ENCODE measurements at regions not wholly inside any gene's neighbourhood (a gene's known extent, or its start where the extent isn't known, plus 50 kb on each side); places are given as distances from the start of the nearest gene placed in this dataset.

DNA sequence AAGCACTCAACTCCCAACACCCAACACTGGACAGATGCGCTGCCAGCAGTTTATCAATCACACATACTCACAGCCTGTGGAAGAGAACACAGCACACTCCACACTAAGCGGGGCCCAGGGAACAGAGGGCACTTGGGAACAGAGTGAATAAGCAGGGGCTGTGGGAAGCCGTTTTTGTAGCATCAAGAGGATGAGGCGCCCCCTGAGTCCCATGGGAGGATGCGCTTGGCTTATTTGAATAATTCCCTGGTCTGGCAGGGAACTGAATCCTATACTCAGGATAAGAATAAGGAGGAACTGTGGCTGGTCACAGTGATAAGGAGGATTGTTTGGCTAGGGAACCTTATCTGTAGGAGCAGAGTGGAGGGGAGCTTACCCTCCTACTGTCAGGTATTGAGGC lies 96.1 kb upstream of the DNAH5 start:
- Histone ChIP-seq H3K27me3 (ENCODE audit: insufficient read depth) (no peaks in the 10 kb centered on the region), H3K4me2 (no peak overlapping the region), H3K27ac (ENCODE audit: low read depth) (no peak overlapping the region), H3K79me2 (replicated peaks; ENCODE audit: insufficient read depth) (no peaks in the 10 kb centered on the region), H4K20me1 (replicated peaks; ENCODE audit: insufficient read depth) (no peaks in the 10 kb centered on the region), H3K4me3 (no peak overlapping the region), H3K9me2 (ENCODE audit: insufficient read depth) (no peaks in the 10 kb centered on the region), H3F3A (replicated peaks; ENCODE audit: low read depth) (no peaks in the 10 kb centered on the region), H3K4me1 (ENCODE audit: insufficient read depth) (peaks cover 19% of the 10 kb centered on the region), H2AFZ (no peak overlapping the region), H3K36me3 (ENCODE audit: insufficient read depth) (no peaks in the 10 kb centered on the region)
- ATAC-seq = no peak
- H3K4me1 Mint-ChIP-seq = peaks cover 40% of the 10 kb centered on the region
- DNase-seq (ENCODE audit: low spot score) = peak; percentile 36
- H3K36me3 Mint-ChIP-seq (ENCODE audit: low read depth) = no peaks in the 10 kb centered on the region; the same call in 2 of the 3 replicates
- TF ChIP-seq, protein P1, sequence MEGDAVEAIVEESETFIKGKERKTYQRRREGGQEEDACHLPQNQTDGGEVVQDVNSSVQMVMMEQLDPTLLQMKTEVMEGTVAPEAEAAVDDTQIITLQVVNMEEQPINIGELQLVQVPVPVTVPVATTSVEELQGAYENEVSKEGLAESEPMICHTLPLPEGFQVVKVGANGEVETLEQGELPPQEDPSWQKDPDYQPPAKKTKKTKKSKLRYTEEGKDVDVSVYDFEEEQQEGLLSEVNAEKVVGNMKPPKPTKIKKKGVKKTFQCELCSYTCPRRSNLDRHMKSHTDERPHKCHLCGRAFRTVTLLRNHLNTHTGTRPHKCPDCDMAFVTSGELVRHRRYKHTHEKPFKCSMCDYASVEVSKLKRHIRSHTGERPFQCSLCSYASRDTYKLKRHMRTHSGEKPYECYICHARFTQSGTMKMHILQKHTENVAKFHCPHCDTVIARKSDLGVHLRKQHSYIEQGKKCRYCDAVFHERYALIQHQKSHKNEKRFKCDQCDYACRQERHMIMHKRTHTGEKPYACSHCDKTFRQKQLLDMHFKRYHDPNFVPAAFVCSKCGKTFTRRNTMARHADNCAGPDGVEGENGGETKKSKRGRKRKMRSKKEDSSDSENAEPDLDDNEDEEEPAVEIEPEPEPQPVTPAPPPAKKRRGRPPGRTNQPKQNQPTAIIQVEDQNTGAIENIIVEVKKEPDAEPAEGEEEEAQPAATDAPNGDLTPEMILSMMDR (conservative IDR thresholded peaks at IDR 0.05; ENCODE audit: low read depth in 2 of 2) = peak; percentile 7 to 20; a peak in 1 of 4 replicates
- TF ChIP-seq NANOG (IDR thresholded peaks at IDR 0.05; ENCODE audit: borderline replicate concordance) (no peak), EZH2 (IDR thresholded peaks at IDR 0.05; ENCODE audit: low read depth, unreplicated experiment) (no peak), ZNF331 (CRISPR knock-in tag; IDR thresholded peaks at IDR 0.05; ENCODE audit: low read depth) (no peak), JUNB (IDR thresholded peaks at IDR 0.05; ENCODE audit: unreplicated experiment) (no peak)
- no peaks in the 10 kb centered on the region for H3K9me3 Mint-ChIP-seq
- H3K27me3 Mint-ChIP-seq (ENCODE audit: insufficient read depth, low read depth, poor library complexity) = peaks cover 17% of the 10 kb centered on the region
- H3K4me3 Mint-ChIP-seq = no peak overlapping the region
- no peak overlapping the region for H3K27ac Mint-ChIP-seq

DNA sequence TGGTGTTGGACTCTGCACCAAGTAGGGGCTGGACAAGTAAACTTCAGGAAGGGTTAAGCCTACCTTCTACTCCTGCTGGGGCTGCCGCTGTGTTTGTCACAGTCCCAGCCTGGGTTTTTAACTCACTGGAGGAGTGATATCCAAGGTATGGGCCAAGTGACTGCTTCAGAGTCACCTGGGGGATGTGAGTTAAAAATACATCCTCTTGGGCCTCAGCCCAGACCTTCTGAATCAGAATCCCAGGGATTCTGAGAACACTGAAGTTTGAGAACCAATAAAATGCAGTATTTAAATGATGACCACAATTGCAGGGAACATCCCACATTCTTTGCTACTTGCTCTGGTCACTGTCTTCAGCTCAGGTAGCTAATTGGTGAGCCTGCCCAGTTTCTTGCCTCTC lies 95.1 kb upstream of the DNAH5 start:
- Histone ChIP-seq H3K4me1 (ENCODE audit: insufficient read depth) (peaks cover 29% of the 10 kb centered on the region), H3K4me2 (no peak overlapping the region), H2AFZ (no peak overlapping the region), H4K20me1 (replicated peaks; ENCODE audit: insufficient read depth) (no peaks in the 10 kb centered on the region), H3F3A (replicated peaks; ENCODE audit: low read depth) (no peaks in the 10 kb centered on the region), H3K36me3 (ENCODE audit: insufficient read depth) (no peaks in the 10 kb centered on the region), H3K9me2 (ENCODE audit: insufficient read depth) (peaks cover 3% of the 10 kb centered on the region; the same call in 1 of the 2 replicates), H3K79me2 (replicated peaks; ENCODE audit: insufficient read depth) (no peaks in the 10 kb centered on the region), H3K4me3 (no peak overlapping the region), H3K27ac (ENCODE audit: low read depth) (no peak overlapping the region), H3K27me3 (ENCODE audit: insufficient read depth) (no peaks in the 10 kb centered on the region)
- no peak for ATAC-seq
- Mint-ChIP-seq H3K36me3 (ENCODE audit: low read depth) (no peaks in the 10 kb centered on the region; the same call in 2 of the 3 replicates), H3K27ac (no peak overlapping the region), H3K4me1 (peaks cover 46% of the 10 kb centered on the region), H3K27me3 (ENCODE audit: insufficient read depth, low read depth, poor library complexity) (peaks cover 17% of the 10 kb centered on the region), H3K9me3 (no peaks in the 10 kb centered on the region), H3K4me3 (no peak overlapping the region)
- DNase-seq (ENCODE audit: low spot score) = peak; percentile 4
- TF ChIP-seq POLR2AphosphoS5 (IDR thresholded peaks at IDR 0.05; ENCODE audit: low read depth) (no peak), ZNF462 (CRISPR knock-in tag; IDR thresholded peaks at IDR 0.05) (no peak), JUNB (IDR thresholded peaks at IDR 0.05; ENCODE audit: unreplicated experiment) (no peak), STAT1 (IDR thresholded peaks at IDR 0.05; ENCODE audit: unreplicated experiment) (no peak), NANOG (IDR thresholded peaks at IDR 0.05; ENCODE audit: borderline replicate concordance) (no peak), REST (IDR thresholded peaks at IDR 0.05; ENCODE audit: unreplicated experiment) (no peak)
- TF ChIP-seq, protein P2, sequence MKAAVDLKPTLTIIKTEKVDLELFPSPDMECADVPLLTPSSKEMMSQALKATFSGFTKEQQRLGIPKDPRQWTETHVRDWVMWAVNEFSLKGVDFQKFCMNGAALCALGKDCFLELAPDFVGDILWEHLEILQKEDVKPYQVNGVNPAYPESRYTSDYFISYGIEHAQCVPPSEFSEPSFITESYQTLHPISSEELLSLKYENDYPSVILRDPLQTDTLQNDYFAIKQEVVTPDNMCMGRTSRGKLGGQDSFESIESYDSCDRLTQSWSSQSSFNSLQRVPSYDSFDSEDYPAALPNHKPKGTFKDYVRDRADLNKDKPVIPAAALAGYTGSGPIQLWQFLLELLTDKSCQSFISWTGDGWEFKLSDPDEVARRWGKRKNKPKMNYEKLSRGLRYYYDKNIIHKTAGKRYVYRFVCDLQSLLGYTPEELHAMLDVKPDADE (IDR thresholded peaks at IDR 0.05) = no peak
